HG02678 (cell line): ENCODE measurements at regions not wholly inside any gene's neighbourhood (a gene's known extent, or its start where the extent isn't known, plus 50 kb on each side); places are given as distances from the start of the nearest gene placed in this dataset.

Source experiments
- ATAC-seq: cut with Tn5 transposase; IDR thresholded peaks from one replicate; pipeline ENCODE4 v1.9.1; 2021; ENCODE audit warnings: mild to moderate bottlenecking, moderate library complexity; ENCODE audit not compliant: unreplicated experiment

GRCh38 chr6:153790876-153791473 is 248.1 kb upstream of the OPRM1 start:
- ATAC-seq: no peak

DNA sequence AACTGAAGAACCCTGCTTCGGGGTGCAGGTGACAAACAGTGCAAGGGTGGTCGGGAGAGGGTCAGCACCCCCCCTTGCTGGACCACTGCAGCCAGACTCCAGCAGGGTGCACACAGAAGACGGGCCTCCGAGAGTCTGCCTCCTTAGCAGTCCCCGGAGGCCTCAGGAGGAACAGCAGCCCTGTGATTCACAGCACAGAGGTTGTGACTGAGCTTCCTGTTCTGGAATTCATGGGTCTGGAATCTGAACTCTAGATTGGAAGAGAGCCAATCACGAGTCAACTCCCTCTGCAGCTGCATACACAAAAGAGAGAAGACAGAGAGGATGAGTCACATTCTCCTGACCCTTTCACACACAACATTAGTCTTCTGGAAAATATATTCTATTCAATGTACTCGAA is 249.0 kb upstream of the OPRM1 start:
- ATAC-seq: no peak

DNA sequence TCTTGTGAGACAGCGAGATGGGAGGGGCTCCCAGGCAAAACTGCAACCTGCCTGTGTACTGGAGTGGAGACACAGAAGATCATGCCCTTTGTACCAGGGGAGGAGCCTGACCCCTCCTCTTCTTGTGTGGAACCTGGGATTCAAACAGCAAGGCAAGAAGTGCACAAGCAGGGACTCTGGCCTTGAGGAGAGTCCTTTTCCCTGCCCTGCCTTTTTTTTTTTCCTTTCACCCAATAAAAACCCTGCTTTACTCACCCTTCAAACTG is 251.8 kb upstream of the OPRM1 start:
- no peak for ATAC-seq

- ATAC-seq: no peak
These were observed 257.7 kb upstream of the OPRM1 start for GRCh38 chr6:153781306-153781705.

GRCh38 chr6:153780011-153780410 is 259.0 kb upstream of the OPRM1 start:
- ATAC-seq: no peak

DNA sequence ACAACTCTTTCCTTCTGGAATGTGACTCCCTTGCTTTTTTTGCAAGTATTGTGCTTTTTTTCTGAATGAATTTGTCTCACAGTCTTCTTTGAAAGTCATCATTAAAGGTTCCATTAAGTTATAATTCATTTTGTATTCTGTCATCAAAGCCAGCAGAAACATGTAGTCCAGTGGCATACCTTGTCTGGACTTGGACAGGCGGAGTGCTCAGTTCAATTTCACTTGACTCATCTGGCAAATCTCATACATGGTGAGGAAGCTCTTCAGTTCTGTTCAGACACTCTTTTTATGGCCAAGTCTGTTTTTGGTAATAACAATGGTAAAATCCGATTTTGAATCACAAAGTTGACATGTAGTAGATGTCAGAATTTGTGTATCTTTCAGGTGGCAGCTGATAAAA is 260.8 kb upstream of the OPRM1 start:
- no peak for ATAC-seq

DNA sequence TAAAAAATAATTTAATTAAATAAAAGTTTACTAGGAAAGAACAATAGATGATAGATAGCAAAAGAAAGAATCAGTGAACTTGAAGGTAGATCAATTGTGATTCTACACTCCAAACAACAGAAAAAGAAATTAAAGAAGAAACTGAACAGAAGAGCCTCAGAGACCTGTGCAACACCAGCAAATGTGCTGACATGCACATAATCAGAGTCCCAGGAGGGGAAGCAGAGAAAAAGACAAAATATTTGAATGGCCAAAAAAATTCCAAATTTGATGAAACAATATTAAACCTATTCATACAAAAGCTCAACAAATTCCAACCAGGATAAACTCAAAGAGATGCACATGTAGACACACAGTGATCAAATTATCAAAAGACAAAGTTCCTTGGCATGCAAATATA is 267.5 kb upstream of the OPRM1 start:
- no peak for ATAC-seq

DNA sequence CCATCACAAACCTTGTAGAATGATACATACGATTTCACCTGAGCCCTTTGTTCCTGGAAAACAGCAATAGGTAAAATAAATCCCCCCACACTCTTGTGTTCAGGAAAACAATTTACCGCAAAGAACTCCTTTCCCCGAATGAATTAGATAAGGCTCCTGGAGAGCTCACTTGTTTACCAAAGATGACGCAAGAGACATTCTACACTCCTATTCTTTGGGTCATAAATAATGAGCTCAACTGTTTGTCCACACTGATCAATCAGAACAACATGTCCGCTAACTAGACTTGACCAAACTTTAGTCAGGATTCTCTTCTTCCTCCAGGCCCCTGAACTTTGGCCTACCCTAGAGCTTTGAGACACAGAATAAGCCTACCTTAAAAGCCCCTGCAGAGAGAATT is 271.9 kb upstream of the OPRM1 start:
- no peak for ATAC-seq

GRCh38 chr6:153758516-153758915 is 280.5 kb upstream of the OPRM1 start:
- no peak for ATAC-seq

- no peak for ATAC-seq
These were observed 303.3 kb upstream of the OPRM1 start for GRCh38 chr6:153735761-153736160.

GRCh38 chr6:153729189-153729588 is 309.9 kb upstream of the OPRM1 start:
- no peak for ATAC-seq

GRCh38 chr6:153727885-153728284 is 311.2 kb upstream of the OPRM1 start:
- no peak for ATAC-seq

DNA sequence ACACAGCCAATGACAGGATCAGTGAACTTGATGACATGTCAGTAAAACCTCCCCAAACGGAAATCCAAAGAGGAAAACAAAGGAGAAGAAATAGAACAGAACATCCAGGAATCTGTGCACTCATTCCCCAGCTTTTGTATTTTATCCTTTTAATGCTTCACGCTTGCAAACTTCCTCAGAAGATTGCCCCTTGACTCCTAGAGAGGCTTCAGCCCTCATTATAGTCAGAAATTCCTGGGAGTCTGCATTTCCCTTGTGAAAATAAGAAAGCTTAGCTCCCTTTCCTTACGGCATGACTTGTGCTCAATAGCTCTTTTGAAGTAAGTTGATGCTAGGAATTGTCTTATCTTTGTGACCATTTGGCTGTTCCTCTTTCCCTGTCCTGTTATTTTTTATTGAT is 313.6 kb upstream of the OPRM1 start:
- ATAC-seq: no peak

GRCh38 chr6:153720732-153721131 is 318.3 kb upstream of the OPRM1 start:
- no peak for ATAC-seq

- no peak for ATAC-seq
These were observed 333.6 kb upstream of the OPRM1 start for GRCh38 chr6:153705429-153705828.

DNA sequence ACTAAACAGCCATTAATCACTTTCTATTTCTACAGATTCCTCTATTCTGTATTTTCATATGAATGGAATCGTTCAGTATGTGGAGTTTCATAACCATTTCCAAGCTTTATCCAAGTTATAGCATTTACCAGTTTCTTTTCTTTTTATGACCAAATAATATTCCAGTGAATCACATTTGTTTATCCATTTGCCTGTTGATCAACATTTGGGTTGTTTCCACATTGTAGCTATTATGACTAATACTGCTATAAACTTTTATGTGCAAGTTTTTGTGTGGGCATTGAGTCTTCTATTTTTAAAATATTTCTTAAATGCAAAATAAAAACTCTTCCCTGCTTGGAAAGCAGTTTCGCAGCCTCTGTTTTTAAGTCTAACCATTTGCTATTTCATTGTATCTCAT is 336.4 kb upstream of the OPRM1 start:
- ATAC-seq: no peak

DNA sequence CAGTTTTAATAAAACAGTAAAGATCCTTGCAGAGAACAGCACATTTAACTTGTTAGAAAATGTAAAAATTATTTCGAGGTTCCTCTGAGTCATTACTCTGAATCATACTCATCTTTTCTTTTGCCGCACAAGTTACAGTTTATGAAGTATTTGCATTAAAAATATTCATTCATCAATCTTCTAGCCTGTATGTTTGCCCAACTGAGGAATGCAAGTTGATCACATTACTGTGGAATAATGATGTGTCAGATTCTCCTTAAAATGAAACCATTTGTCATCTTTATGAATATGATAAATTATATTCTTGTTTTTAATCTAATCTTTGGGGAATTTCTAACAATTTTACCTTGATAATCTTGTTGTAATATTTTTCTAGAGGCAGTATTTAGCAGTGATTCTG is 340.4 kb upstream of the OPRM1 start:
- ATAC-seq: no peak

DNA sequence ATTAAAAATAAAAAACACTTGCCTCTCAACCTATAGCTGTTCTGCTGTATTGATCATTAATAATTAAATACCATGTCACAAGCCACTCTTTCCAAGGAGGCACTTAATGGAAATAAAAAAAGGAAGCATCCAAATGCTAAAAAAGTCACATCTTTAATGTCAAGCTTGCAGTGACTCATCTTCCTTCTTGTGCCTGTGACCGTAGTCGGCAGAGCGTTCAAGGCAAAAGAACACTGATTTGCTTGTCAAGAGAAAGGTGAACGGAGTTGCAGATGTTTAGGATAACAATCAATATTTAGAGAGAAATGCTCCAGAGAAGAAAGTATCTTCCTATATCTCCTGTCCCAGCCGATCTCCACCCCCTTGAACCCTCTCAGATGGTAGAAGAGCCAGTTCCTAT is 341.0 kb upstream of the OPRM1 start:
- ATAC-seq: no peak

DNA sequence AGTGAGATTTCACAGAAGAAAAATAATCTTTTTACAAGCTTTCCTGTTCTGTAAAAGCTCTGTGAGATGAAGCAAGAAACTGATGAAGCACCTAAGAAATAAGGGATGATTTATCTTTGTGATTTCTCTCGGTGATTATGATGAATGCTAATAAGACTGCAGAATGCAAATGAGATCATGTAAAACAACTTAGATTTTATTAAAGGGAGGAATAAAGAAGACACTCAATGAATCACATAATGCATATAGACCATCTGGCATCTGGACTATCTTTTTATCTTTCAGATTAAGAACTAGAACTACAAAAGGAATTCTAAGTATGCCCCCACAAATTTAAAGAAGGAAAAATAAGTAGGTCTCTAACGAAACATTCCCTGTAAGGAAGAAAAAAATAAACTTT is 361.5 kb upstream of the OPRM1 start:
- ATAC-seq: no peak

DNA sequence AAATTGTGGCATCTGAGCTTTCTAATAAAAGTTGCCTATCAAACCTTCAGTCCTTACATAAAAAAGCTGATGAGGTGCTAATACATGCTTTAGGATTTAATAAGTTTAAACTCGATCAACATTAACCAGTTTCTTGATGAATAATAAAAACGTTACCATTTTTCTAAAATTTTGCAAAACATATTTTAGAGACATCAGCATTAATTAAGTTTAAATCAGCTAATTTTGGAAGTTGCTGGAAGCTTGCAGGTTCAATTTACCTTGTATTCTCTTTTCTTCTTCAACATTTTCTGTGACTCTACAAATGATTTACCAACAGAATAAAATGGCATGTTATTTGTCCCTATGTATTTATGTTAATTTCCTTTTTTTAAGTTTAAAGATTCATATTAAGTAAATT is 365.3 kb upstream of the OPRM1 start:
- no peak for ATAC-seq

GRCh38 chr6:153673225-153673624 is 365.8 kb upstream of the OPRM1 start:
- no peak for ATAC-seq

DNA sequence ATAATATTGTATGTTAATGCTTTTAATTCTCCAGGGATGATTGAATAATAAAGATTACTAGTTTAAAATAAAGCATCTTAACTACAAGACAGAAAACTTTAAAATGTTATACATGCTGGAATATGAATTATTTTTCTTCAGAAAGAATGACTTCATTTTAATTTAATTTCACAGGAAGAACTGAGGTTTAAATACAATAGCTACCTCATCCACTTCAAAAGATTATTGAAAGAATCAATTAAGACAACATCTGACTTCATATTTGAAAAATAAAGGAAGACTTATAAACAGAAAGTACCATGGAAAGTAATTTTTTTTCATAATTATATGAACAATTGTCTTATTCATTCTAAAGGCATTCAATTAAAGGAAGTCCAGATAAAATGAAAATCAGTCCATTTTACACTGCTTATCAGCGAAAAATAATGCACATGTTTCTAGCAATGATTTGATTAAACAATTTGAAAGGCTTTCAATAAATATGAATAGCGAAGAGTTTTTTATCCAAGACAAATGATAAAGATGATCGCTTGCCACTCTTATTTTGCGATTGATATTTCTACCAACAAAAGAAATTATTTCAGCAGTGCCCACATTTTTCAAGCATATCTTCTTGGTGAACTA is 368.5 kb upstream of the OPRM1 start:
- no peak for ATAC-seq

DNA sequence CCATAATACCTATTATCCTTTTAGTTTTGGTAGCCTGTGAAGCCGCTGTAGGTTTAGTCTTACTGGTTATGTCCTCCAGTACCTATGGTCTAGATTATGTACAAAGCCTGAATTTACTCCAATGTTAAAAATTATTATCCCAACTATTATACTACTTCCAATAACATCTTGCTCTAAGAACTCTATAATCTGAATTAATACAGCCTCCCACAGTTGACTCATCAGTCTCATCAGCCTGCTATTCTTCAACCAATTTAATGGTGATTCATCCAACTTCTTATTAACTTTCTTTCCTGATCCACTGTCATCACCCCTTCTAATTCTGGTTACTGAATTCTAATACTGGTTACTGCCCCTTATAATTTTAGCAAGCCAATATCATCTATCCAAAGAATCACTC is 370.3 kb upstream of the OPRM1 start:
- ATAC-seq: no peak
